A673 (cell line): ENCODE measurements at regions not wholly inside any gene's neighbourhood (a gene's known extent, or its start where the extent isn't known, plus 50 kb on each side); places are given as distances from the start of the nearest gene placed in this dataset.

Source experiments
- EZH2 ChIP-seq: fragments of 200-600 bp; sonication (generic); IDR thresholded peaks from 2 replicates; pipeline ENCODE4 v1.6.1; 2017; ENCODE audit warnings: borderline replicate concordance, low read depth, mild to moderate bottlenecking, mixed read lengths, antibody characterized with exemption, low read length; ENCODE audit not compliant: poor library complexity, severe bottlenecking
- TF ChIP-seq, protein P1 (sequence below): fragments of 300-800, 200-600 bp; sonication (generic); conservative IDR thresholded peaks from 2 replicates; pipeline ENCODE4 v1.5.1; 2017; ENCODE audit warnings: low read depth, mild to moderate bottlenecking, antibody characterized with exemption, low read length, moderate library complexity, mixed read lengths

DNA sequence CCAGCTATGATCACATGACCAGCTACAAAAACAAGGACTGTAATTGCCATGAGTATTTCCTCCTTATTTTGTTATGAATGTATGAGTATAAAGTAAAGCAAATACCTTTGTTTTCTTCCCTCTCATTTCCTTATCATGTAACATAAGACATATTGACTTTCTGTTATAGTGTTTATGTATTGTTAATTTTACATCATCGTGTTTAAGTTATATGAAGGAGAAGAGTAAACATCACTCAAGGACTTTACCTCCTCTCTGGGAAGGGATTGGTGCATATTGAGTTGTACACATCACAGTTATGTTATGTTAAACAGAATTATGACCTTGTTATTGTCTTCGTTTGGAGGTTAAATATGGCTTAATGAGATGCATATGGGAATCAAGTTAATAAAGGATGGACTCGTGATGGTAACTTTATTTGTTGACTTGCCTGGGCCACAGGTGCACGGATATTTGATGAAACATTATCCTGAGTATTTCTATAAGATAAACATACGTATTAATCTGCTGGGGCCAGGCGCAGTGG is 57.3 kb upstream of the CNKSR3 start:
- TF ChIP-seq, protein P1, sequence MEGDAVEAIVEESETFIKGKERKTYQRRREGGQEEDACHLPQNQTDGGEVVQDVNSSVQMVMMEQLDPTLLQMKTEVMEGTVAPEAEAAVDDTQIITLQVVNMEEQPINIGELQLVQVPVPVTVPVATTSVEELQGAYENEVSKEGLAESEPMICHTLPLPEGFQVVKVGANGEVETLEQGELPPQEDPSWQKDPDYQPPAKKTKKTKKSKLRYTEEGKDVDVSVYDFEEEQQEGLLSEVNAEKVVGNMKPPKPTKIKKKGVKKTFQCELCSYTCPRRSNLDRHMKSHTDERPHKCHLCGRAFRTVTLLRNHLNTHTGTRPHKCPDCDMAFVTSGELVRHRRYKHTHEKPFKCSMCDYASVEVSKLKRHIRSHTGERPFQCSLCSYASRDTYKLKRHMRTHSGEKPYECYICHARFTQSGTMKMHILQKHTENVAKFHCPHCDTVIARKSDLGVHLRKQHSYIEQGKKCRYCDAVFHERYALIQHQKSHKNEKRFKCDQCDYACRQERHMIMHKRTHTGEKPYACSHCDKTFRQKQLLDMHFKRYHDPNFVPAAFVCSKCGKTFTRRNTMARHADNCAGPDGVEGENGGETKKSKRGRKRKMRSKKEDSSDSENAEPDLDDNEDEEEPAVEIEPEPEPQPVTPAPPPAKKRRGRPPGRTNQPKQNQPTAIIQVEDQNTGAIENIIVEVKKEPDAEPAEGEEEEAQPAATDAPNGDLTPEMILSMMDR = no peak
- no peak for TF ChIP-seq EZH2
